ENCODE measurements at regions not wholly inside any gene's neighbourhood (a gene's known extent, or its start where the extent isn't known, plus 50 kb on each side); places are given as distances from the start of the nearest gene placed in this dataset.
"Not testable (repeated sequence)": the region's sequence is repeated elsewhere in the genome, so short reads cannot be mapped to it uniquely, and the experiment has no call there.

DNA sequence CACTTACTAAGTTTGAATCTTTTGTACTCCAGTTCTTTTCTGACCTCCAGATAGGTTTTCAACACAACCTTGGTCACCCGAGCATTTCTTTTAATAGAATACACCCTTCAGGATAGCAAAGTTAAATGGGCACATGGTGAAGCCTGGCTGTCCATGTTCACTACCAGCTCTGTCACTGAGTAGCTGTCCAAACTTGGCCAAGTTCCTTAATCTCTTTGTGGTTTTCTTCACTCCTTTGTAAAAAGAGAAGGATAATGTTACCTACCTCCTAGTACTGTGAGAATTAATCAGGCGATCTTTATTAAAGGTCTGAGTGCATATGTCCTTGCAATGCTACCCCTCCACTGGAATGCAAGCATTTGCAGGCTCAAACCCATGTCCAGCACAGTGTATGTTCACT, 128.1 kb upstream of the PTPRZ1 start:
- no peak for DNase-seq (ENCODE audit: low spot score)

DNA sequence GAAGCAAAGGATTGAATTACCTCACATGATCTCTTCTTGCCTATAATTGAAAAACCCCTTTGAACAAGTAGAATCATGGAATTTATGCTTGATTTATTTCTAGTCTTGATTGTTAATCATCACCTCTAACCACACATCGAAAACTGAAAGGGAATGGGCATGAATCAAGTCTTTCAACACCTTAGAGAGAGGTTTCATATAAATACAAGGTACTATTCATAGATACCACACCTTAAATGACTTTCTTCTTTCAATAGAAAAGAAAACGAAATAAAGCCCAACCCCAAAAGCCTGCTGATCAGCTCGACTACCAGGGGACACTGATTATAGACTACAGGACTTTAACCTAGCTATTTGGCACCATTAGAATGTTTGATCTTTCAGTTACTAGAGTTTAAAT, 128.6 kb upstream of the PTPRZ1 start:
- DNase-seq (ENCODE audit: low spot score): no peak

DNA sequence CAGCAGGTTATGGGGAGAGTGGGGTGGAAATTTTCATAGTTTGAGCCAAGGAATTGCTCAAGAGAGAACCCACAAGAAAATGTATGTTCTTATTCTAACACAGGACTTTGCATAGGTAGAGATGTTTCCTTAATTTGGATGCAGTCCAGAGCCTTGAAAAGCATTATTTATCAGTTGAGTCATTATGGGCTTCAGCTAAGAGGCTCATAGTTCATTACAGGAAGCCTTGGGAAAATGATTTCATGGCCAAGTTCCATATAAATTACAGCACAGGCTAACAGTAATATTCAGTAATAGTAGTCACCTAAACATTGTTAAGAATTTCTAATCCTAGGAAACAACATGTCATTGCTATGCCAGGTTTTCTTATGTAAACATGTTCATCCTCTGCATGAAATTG, 131.1 kb upstream of the PTPRZ1 start:
- DNase-seq (ENCODE audit: low spot score): no peak

DNA sequence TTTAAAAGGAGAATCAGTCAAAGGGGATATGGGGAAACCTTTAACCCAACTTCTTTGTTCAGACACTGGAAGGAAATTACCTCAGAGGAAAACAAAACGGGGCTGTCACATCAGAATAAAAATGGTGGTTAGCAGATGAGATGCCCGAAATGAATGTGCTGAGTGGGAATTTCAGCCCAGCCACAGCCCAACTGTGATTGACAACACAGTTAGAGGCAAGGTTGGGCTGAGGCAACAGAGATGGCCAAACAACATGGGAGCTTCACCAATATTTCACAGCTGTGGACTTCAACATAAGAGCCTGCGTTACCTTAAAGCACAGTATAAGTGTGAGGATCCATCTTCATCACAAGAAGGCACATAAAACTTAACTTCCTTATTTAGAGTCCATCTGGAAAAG, 133.5 kb upstream of the PTPRZ1 start:
- no peak for DNase-seq (ENCODE audit: low spot score)

DNA sequence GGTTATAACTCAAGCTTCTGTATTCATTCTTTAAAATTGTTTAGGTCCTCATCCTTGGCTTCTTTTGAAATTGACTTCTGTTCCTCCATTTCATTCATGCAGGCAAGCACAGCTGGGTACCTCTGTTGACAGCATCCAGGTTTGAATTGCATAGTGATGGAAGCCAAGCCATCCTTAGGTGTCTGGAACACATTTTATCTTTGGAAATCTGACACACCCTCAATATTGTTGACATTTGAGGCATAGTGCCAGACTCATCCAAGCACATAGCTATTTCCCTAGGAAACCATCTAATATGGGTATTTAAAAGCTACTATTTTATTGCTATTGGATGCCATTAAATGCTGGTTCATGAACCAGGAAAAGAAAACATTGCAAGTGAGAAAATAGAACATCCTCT, 142.1 kb upstream of the PTPRZ1 start:
- no peak for DNase-seq (ENCODE audit: low spot score)

DNA sequence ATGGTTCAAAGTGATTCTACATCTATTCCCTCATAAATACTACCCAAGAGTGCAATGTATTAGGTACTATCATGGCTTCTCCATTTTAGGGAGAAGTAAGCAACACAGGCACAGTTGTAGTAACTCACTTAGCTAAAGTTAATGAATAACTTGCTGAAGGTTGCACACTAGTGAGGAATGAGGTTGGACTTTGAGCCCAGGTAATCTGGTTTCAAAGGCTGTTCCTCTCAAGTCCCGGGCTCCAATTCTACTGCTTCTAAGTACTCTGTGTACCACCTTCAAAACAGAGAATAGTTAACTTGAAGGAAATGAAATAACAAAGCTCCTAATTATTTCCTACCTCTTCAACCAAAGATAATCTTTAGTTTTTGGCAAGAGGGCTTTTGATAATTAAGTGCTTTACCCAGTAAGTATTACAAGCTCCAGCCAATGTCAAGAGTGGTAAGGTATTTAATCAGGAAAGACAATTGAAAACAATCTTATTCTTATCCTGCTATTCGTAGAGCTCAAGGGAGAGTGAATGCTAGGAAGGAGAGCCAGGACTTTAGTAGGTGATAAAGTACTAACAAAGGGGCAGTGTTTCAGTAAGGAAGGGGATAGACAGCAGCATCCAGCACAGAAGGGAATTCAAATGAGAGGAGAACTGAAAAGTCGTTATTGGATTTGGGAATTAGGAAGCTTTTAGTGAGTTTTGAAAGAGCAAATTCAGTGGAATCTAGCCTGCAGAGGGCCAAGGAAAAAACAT, 158.2 kb upstream of the PTPRZ1 start:
- DNase-seq (ENCODE audit: low spot score): no peak

DNA sequence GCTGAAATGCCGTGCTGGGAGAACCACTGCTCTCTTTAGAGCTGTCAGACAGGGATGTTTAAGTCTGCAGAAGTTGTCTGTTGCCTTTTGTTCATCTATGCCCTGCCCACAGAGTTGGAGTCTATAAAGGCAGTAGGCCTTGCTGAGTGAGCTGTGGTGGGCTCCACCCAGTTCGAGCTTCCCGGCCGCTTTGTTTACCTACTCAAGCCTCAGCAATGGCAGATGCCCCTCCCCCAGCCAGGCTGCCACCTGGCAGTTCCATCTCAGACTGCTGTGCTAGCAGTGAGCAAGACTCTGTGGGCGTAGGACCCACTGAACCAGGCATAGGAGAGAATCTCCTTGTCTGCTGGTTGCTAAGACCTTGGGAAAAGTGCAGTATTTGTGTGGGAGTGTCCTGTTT, 160.0 kb upstream of the PTPRZ1 start:
- DNase-seq (ENCODE audit: low spot score): not testable (repeated sequence)

DNA sequence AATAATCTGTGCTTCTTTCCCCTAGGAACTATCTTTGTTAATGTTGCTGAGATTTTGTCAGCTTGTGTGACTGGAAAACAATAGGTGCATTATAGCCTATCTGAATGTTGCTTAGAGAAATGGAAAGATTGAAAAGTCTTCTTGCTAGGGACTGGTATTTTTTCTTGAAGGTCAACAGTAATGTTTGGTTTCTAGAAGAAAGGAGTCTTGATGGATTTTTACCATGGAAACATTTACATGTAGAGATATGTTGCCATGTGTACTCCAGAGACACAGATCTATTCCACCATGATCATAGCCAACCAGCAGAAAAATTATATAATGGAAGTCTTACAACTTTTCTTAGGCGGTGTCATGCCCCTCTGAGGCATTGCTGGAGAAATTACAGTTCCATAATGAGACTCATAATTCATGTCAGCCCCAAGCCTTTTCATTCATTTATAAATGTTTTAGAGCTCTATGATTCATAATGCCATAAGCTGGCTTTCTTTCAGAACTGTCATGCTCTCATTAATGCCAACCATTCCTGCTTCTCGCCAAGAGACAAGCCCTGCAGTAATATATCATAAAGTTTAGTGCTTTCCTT, 175.1 kb upstream of the PTPRZ1 start:
- no peak for DNase-seq (ENCODE audit: low spot score)

DNA sequence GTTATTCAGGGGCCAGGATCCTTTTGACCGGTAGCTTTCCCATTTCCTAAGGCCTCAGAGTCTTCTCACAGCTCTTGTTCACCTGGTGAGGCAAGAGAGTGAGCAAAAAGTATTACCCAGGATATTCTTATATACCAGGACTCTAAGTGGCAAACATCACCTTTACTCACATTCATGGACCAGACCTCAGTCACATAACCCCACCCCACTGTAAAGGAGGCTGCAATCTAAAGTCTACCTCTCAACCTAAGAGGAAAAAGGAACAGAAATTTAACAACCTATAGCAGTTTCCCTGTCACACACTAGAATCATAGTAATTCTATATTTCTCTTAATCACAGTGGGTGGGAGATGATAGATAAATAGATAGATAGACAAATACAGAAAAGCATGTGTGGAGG, 176.0 kb upstream of the PTPRZ1 start:
- DNase-seq (ENCODE audit: low spot score): no peak

DNA sequence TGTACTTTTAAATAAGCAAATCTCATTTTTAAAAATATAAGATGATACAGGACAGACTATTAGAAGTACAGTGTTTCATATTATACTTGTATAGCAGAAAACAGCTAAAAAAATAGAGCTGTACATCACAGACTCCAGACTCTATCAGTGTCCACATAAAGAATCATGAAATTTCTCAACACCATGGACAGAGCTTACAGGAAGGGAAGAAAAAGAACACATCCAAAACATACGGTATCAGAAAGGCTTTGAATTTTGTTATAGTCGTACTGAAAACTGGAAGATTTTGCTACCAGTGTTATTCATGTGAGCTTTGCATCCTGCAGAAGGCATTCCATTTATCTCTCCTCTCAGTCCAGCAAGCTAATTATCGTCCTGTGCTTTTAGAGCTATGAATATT, 183.2 kb upstream of the PTPRZ1 start:
- DNase-seq (ENCODE audit: low spot score): no peak

DNA sequence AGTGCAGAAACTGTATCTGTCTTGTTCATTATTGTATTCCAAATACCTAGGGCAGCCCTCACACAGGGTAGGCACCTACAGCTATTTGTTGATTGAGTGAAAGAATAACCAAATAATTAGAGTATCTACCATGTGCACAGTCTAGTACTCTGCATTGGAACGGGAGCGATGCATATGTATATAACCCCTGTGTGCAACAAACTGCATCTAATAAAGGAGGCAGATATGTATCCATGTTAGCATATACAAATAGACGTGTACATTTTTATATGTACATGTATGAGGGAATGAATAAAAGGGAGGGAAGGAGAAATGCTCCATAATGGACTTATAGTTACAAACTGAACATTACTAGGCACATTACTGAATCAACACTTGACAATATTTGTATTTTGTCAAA, 191.3 kb upstream of the PTPRZ1 start:
- DNase-seq (ENCODE audit: low spot score): no peak

DNA sequence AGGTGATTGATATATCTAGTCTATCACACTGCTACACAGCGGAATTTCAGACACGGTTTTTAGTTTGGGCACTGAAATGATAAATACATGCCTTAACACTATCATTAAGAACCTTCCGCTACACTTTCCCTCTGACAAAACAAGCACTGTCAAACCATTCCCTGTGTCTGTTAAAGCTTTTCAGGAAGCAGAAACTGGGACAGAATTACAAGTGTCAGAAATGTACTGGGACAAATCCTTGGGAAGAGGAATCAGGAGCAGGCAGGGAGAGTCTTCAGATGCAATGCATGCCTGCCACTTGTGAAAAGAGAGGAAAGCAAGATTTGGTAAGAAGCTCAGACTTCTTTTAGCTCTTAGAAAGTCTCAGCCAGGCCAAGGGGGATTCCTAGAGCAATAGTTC, 196.8 kb upstream of the PTPRZ1 start:
- DNase-seq (ENCODE audit: low spot score): no peak

DNA sequence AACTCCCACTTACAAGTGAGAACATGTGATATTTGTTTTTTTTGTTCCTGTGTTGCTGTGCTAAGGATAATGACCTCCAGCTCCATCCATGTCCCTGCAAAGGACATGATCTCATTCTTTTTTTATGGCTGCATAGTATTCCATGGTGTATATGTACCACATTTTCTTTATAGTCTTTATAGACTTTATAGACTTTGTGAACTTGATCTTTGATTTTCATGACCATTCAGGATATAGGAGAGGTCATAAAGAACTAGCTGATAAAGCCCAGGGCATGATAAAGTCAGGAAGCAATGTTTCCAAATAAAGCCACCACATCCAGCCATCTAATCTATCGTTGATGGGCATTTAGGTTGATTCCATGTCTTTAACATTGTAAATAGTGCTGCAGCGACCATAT, 198.5 kb upstream of the PTPRZ1 start:
- not testable (repeated sequence) for DNase-seq (ENCODE audit: low spot score)

DNA sequence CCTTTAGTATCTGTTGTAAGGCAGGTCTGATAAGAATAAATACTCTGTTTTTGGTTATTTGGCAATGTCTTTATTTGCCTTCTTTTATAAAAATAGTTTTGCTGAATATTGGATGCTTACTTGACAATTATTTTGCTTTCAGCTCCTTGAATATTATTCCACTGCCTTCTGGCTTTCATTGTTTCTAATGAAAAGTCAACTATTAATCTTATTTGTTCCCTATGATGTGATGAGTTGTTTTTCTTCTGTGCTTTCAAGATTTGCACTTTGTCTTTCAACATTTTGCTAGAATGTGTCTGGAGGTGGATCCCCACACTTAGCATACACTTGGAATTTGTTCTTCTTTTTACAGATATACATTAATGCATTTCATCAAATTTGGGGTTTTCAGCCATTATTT, 203.8 kb upstream of the PTPRZ1 start:
- DNase-seq (ENCODE audit: low spot score): no peak

DNA sequence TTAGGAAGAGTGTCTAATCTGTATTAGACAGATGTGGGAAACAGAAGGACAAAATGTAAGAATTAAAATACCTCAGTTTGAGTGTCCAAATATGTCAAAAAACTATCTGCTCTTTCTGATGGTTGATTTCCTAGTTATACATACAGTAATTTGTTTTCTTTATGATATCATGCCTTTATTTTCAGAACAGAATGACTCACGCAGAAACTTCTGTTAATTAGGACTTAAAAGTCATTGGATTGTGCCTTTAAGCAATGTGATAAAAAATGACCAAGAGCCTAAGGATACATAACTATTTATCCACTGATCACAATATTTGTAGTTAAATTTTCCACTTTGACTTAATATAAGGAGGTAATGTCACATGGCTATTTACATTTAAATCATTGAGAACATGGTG, 206.7 kb upstream of the PTPRZ1 start:
- DNase-seq (ENCODE audit: low spot score): no peak

DNA sequence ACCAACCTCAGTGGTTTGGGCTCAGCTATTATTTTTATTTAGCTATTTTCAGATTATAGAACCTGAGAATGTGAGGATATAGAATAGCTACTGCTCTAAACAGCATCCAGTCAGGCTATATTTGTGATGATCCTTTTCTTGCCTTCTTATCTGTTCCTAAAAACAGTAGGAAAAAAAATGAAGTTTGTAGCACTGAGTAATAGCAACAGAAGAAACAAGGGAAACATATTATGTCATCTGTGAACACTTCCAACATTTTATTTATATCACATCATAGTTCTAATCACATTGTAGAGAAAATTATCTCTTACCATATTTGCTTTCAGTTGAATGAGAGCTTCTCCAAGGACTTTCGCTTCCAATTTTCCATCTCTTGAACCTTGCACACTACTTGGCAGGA, 229.6 kb upstream of the PTPRZ1 start:
- no peak for DNase-seq (ENCODE audit: low spot score)

DNA sequence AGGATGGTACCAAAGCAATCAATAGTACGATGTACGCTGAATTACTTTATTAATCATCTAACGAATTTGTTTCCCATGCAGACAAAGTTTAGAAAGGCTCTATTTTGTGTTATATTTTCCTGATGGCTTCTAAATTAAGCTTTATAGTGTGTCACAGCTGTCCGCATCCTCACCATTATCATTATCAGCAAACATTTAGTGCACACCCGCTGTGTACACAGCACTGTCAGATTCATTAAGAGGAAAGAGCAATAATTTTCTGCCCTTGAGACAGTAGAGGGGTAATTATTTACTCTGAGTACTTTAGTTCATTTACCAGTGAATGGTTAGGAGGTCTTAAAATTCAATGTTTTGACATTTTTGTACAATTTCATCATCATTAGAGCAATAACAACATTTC, 233.3 kb upstream of the PTPRZ1 start:
- no peak for DNase-seq (ENCODE audit: low spot score)

DNA sequence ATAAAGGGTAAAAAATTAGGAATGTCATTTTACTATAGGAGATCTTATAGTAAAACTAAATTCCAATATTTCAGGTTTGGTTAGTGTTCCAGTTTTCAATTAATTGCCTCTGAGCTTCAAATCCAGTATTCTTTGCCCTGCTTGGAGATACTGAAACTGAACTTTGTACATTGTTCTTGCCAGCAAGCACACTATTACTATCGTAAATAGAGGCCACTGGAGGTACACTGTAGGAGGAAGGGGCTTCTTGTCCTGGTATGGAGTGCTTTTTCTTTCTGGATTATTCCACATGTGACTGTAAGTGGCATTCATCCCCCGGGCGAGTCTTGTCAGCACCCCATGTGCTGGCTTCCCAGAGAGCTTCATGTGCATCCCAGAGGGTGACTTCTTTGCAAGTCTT, 234.7 kb upstream of the PTPRZ1 start:
- DNase-seq (ENCODE audit: low spot score): no peak

DNA sequence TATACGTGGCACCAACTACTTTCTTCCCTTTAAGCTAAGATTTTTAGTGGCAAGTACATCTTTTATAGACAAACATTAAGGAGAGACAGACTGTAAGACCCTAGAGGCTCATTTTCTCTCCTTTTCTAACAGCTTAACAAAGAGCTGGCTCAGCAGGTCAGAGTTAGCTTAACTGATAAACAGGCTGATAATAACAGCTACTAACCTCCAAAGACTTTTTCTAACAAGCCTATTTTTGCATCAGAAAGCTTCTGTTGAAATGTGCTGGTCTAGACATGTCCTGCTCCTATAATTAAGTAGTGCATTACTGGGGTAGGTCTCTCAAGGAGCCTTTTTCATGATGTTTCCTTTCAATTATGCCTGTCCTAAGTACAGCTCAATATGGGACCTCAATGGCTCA, 238.2 kb upstream of the FAM3C start:
- DNase-seq (ENCODE audit: low spot score): no peak

DNA sequence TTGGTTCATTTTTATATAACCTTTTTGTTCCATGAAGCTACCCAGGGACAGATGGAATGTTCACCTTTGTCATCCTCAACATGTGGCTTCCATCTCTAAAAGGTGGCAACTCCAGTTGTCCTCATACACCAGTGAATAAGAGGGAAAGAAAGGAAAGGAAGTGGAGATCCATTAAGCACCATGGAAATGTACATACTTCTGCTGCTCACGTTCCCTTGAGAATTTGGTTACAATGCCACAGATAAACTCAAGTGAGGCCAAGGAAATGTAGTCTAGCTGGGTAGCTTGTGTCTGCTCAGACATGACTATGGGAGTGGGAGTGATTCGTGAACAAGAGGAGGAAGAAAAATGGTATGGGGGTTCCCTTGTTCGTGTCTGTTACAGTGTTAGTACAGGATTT, 237.1 kb upstream of the FAM3C start:
- no peak for DNase-seq (ENCODE audit: low spot score)

DNA sequence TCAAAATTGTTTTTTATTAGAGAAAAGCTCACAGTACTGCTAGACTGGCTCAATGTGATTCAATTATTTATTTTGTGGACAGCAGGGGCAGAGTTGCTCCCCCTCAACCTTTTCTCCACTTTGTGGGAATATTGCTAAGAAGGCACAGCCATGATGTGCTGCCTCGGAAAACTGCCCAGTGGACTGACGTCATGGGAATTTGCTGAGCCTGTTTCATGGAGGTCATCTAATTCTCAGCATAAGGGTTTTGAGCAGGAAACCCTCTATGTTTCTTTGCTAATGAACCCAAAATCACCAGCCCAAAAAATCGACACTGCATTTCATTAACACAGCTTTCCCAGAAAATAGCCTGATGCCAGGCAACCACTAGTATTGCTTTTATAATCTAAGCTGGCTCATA, 228.8 kb upstream of the FAM3C start:
- DNase-seq (ENCODE audit: low spot score): peak; percentile 71

DNA sequence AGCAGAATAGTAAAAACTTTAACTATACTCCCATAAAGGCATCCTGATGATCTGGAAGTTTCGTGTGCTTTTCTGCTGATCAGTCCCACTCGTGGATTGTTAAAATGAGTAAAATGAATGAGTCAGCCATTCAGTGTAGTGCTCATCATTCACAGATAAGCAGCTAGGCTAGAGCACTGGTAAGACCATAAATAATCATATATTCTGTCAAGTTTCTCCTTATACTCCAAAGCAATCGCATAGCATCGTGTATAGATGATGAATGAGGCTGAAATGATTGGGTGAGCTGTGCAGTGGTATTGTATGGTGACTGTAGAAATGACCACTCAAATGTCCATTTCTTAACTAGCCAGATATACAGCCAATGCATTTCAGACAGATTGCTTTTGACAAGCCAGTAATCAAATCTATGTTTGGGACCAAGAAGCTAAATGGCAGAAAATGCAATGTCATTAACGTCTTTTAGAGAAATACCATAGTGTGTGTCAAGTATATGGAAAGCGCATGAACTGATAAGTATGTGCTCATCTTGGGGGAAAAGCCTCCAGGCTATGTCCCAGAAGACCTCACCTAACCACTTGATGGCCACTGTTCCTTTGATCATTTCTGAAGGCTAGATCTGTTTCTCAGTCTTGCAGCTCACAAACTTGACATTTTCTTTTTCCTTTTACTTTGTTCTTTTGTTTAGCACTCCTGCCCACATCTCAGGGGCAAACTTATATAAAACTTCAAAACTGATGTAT, 227.2 kb upstream of the FAM3C start:
- no peak for DNase-seq (ENCODE audit: low spot score)

DNA sequence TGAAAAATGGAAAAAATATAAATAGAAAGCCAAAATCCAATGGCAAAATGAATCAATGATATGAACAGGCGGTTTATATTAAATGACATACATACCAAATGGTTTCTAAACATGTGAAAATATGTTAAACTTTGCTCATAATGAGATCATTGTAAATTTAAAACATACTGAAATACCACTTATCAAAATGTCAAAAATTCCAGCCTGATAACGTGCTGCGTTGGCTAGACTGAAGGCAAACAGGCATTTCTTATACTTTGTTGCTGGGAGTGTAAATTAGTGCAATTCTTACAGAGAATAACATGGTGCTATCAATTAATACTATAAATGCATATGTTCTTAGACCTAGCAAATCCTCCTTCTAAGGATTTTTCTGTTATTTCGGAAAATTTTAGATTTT, 225.8 kb upstream of the FAM3C start:
- no peak for DNase-seq (ENCODE audit: low spot score)
